Dermis microvascular lymphatic vessel endothelial cell (primary cell): ENCODE measurements at regions not wholly inside any gene's neighbourhood (a gene's known extent, or its start where the extent isn't known, plus 50 kb on each side); places are given as distances from the start of the nearest gene placed in this dataset.
"Not testable (repeated sequence)": the region's sequence is repeated elsewhere in the genome, so short reads cannot be mapped to it uniquely, and the experiment has no call there.

Source experiments
- DNase-seq, 2 donors: peaks; one replicate each; pipeline versions ENCODE4 v3.0.0 to v3.0.0-alpha.2; 2010; ENCODE audit warnings: low read depth in 2 of 2

DNA sequence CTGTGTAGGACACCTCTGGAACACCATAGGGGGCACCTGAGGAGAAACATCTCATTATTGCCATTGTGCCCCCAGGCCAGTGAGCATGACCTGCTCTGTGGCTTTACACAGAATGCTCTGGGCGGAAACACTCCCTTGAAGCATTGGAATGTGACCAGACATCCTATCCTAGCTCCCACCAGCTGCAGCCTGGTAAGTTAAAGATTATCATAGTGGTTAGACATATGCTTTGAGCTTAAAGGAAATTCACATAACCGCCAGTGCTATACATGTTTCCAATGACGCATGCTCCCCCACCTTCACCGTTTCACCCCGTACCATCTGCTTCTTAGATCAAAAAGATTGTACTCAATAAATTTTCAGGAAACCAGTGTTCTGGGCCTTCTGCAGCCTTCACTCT is 217.7 kb upstream of the CENPE start:
- DNase-seq = no peak

GRCh38 chr4:103412646-103413045 is 214.5 kb upstream of the CENPE start:
- DNase-seq = not testable (repeated sequence)

DNA sequence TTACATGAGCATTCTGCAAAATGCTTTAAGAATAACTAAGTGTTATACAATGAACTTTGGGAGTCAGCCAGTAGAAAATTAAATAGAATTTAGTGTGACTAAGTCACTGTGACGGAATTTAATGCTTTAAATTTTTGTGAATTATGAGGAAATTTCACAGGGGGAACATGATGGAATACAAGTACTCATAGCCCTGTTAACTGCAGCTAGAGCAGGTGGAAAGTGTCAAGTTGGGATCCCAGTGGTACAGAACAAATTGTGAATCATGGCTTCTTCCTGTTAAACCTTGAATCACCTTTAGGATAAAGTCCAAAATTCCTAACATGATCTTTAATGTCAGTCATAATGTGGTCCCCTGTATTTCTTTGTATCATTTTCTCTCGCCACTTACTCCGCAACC is 212.2 kb upstream of the CENPE start:
- DNase-seq = no peak

GRCh38 chr4:103405415-103405814 is 207.3 kb upstream of the CENPE start:
- DNase-seq = no peak

DNA sequence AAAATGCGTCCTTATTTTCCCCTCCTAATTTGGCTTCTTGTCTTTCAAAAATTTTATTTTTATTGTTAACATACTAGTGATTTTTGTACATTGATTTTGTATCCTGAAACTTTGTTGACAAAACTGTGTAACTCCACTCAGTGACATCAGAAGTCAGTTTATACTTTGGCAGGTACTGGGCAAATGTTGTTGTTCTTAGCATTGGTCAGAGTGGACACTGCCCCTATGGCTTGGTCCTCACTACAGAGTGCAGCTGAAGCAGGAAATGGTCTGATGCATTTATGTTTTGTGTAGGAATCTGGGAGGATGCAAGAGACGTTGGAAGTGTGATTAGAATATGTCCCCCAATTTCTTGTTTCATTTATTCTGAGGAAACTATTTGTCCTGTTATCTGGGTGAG is 205.5 kb upstream of the CENPE start:
- no peak for DNase-seq

GRCh38 chr4:103402198-103402597 is 204.1 kb upstream of the CENPE start:
- DNase-seq = no peak

GRCh38 chr4:103400405-103400804 is 202.3 kb upstream of the CENPE start:
- no peak for DNase-seq

DNA sequence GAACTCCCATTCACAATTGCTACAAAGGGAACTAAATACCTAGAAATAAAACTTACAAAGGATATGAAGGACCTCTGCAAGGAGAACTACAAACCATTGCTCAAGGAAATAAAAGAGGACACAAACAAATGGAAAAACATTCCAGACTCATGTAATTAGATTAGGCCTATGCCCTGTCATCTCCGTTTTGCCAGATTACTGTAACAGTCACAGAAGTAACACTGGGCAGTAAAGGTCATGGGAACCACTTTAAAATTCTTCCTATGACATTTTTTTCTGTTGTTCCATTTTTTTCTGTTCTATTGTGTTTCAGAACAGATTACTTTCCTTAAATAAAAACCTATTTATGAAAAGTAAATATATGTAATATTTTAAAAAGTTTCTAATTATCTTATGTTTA is 199.4 kb upstream of the CENPE start:
- DNase-seq = no peak

GRCh38 chr4:103387508-103388011 is 189.4 kb upstream of the CENPE start:
- not testable (repeated sequence) for DNase-seq

DNA sequence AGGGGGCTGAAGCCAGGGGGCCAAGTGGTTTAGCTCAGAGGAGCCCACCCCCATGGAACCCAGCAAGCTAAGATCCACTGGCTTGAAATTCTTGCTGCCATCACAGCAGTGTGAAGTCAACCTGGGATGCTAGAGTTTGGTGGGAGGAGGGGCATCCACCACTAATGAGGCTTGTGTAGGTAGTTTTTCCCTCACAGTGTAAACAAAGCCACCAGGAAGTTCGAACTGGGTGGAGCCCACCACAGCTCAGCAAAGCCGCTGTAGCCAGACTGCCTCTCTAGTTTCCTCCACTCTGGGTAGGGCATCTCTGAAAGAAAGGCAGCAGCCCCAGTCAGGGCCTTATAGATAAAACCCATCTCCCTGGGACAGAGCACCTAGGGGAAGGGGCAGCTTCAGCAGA is 187.4 kb upstream of the CENPE start:
- not testable (repeated sequence) for DNase-seq

GRCh38 chr4:103375278-103375677 is 177.1 kb upstream of the CENPE start:
- DNase-seq = peak in 1 of 2 donors; percentile 5

GRCh38 chr4:103374758-103375157 is 176.6 kb upstream of the CENPE start:
- DNase-seq = no peak

- DNase-seq = no peak
Observed at GRCh38 chr4:103374306-103374705, 176.2 kb upstream of the CENPE start.

- DNase-seq = no peak
Observed at GRCh38 chr4:103372002-103372558, 173.9 kb upstream of the CENPE start.

GRCh38 chr4:103370336-103370735 is 172.2 kb upstream of the CENPE start:
- no peak for DNase-seq

DNA sequence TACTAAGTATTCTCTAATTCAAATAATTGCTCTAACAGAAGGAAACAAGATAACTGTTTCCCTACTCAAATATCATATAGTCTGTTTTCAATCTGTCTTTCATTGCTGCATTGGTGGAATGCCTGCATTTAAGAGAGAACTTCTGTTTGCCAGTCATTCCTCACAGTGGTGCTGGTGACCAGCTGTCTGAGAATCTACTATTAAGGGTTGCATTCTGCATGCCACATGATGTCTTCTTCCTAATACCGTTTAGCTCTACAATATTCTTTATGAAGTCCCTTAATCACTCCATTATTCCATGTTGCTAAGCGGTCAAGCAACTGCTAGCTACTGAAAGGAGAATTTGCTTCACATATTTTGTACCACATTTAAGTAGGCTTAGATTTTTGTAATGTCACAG is 167.1 kb upstream of the CENPE start:
- DNase-seq = no peak

- no peak for DNase-seq
Observed at GRCh38 chr4:103364083-103364482, 165.9 kb upstream of the CENPE start.

GRCh38 chr4:103361926-103362325 is 163.8 kb upstream of the CENPE start:
- no peak for DNase-seq

GRCh38 chr4:103359900-103360299 is 161.8 kb upstream of the CENPE start:
- DNase-seq = no peak

DNA sequence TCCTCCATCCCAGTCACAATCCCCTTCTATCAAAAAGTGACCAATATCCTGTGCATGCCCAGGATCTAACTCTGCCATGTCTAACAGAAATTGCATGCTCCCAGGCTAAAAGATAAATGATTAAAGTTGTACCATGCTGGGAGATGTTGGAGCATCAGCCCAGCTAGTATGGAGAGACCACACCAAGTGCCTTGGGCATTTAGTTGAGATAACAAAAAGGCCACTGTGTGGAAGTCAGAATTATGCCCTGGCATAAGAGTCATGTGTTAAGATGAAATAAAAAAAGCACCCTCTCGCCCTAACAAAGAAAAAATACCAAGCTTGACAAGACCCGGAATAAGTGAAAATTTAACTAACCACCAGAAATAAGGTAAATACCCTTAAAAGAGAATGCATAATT is 155.9 kb upstream of the CENPE start:
- no peak for DNase-seq

DNA sequence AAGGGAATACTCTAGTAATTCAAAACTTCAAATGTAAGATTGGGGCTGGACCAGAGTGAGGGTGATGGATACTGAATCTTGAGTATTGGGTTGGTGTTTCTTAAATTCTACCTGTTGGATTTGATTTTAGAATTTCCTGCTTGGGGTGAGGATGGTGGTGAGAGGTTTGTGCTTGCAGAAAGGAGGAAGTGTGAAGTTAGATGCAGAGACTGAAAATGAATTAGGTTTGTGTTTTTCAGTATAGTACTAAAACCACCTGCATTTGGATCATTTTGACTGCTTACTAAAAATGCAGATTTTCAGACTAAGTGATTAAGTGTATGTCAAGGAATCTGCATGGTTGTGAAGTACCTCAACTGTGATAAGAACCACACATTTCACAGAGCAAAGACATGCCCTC is 131.5 kb upstream of the CENPE start:
- no peak for DNase-seq

- DNase-seq = no peak
Observed at GRCh38 chr4:103324811-103325210, 126.7 kb upstream of the CENPE start.

- DNase-seq = no peak
Observed at GRCh38 chr4:103318327-103318726, 120.2 kb upstream of the CENPE start.

DNA sequence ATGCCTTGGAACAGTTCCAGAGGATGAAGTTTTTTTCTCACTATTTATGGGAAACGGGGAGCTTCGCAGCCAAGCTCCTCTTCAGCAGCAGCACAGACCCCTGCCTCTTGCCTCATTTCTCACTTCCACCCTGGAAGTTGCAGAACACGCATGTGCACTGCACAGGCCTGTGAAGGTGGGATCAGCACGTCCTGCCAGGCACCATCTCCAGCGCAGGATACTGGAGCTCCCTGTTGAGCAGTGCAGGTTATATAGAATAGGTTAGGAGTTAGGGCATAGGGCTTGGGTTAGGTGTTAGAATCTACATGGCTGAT is 110.1 kb upstream of the CENPE start:
- no peak for DNase-seq
